HEK293T (cell line): ENCODE measurements at regions not wholly inside any gene's neighbourhood (a gene's known extent, or its start where the extent isn't known, plus 50 kb on each side); places are given as distances from the start of the nearest gene placed in this dataset.

Experiments used
- ARNT ChIP-seq: fragments of 450-650 bp; IDR thresholded peaks from 2 replicates; pipeline ENCODE4 v1.6.1; 2017; ENCODE audit warnings: mild to moderate bottlenecking
- BHLHE40 ChIP-seq: fragments of 450-650 bp; IDR thresholded peaks from 2 replicates; pipeline ENCODE4 v1.6.1; 2016; ENCODE audit warnings: mild to moderate bottlenecking, moderate library complexity, borderline replicate concordance
- CTBP1 ChIP-seq: fragments of 450-650 bp; IDR thresholded peaks from 2 replicates; pipeline ENCODE4 v1.6.1; 2016; ENCODE audit warnings: borderline replicate concordance
- ELF4 ChIP-seq: fragments of 450-650 bp; IDR thresholded peaks from 2 replicates; pipeline ENCODE4 v1.6.1; 2017; ENCODE audit warnings: antibody characterized with exemption
- FOXA1 ChIP-seq: fragments of 450-650 bp; IDR thresholded peaks from 2 replicates; pipeline ENCODE4 v1.6.1; 2016; ENCODE audit warnings: mild to moderate bottlenecking
- FOXK2 ChIP-seq: fragments of 450-650 bp; IDR thresholded peaks from 2 replicates; pipeline ENCODE4 v1.6.1; 2016; ENCODE audit warnings: mild to moderate bottlenecking
- FOXM1 ChIP-seq: fragments of 450-650 bp; IDR thresholded peaks from 2 replicates; pipeline ENCODE4 v1.6.1; 2017; ENCODE audit warnings: mild to moderate bottlenecking, borderline replicate concordance
- HDGF ChIP-seq: fragments of 450-650 bp; IDR thresholded peaks from 2 replicates; pipeline ENCODE4 v1.6.1; 2017; ENCODE audit warnings: antibody characterized with exemption, borderline replicate concordance
- PKNOX1 ChIP-seq: fragments of 450-650 bp; IDR thresholded peaks from 2 replicates; pipeline ENCODE4 v1.6.1; 2016
- SP1 ChIP-seq: fragments of 450-650 bp; IDR thresholded peaks from 2 replicates; pipeline ENCODE4 v1.6.1; 2017
- SUZ12 ChIP-seq: fragments of 450-650 bp; IDR thresholded peaks from 2 replicates; pipeline ENCODE4 v1.6.1; 2016; ENCODE audit warnings: mild to moderate bottlenecking
- TARDBP ChIP-seq: fragments of 450-650 bp; IDR thresholded peaks from 2 replicates; pipeline ENCODE4 v1.6.1; 2016
- ZNF384 ChIP-seq: fragments of 450-650 bp; IDR thresholded peaks from 2 replicates; pipeline ENCODE4 v1.6.1; 2016

- TF ChIP-seq ZNF384 (no peak), SUZ12 (no peak), FOXM1 (no peak), PKNOX1 (no peak), ARNT (no peak), CTBP1 (no peak), HDGF (no peak), FOXK2 (no peak), FOXA1 (no peak), TARDBP (no peak), BHLHE40 (no peak), SP1 (no peak), ELF4 (no peak)
These were observed 97.8 kb downstream of the RPS6KA4 start for GRCh38 chr11:64456509-64457320.
